GM23338 (cell line): ENCODE measurements at regions not wholly inside any gene's neighbourhood (a gene's known extent, or its start where the extent isn't known, plus 50 kb on each side); places are given as distances from the start of the nearest gene placed in this dataset.

Experiments
- ATAC-seq: fragments of 200-7000 bp; cut with Tn5 transposase; 3 replicates; pipeline ENCODE4 v1.9.1; 2020
- DNase-seq: peaks from one replicate; pipeline ENCODE4 v3.0.0-alpha.2; 2015; ENCODE audit warnings: low spot score
- H2AFZ ChIP-seq: fragments of 200-600 bp; sonication (generic); 2 replicates; pipeline ENCODE4 v1.8.0; 2016; ENCODE audit warnings: antibody characterized with exemption, mild to moderate bottlenecking, moderate library complexity
- H3F3A ChIP-seq: fragments of 200-600 bp; sonication (generic); replicated peaks from 2 replicates; pipeline ENCODE4 v1.8.0; 2017; ENCODE audit warnings: antibody characterized with exemption, mixed run types, low read depth
- H3K27ac ChIP-seq: fragments of 200-600 bp; sonication (generic); 2 replicates; pipeline ENCODE4 v1.6.1; 2016; ENCODE audit warnings: low read depth
- H3K27me3 ChIP-seq: fragments of 200-600 bp; sonication (generic); 2 replicates; pipeline ENCODE4 v1.8.0; 2016; ENCODE audit warnings: mild to moderate bottlenecking, mixed run types, moderate library complexity; ENCODE audit not compliant: insufficient read depth
- H3K36me3 ChIP-seq: fragments of 200-600 bp; sonication (generic); 2 replicates; pipeline ENCODE4 v1.8.0; 2016; ENCODE audit warnings: mild to moderate bottlenecking; ENCODE audit not compliant: insufficient read depth
- H3K4me1 ChIP-seq: fragments of 200-600 bp; sonication (generic); 2 replicates; pipeline ENCODE4 v1.8.0; 2016; ENCODE audit warnings: mild to moderate bottlenecking, moderate library complexity; ENCODE audit not compliant: insufficient read depth
- H3K4me2 ChIP-seq: fragments of 200-600 bp; sonication (generic); 2 replicates; pipeline ENCODE4 v1.7.1; 2017; ENCODE audit warnings: mixed run types
- H3K4me3 ChIP-seq: fragments of 200-600 bp; sonication (generic); 2 replicates; pipeline ENCODE4 v1.6.1; 2016; ENCODE audit warnings: mixed run types
- H3K79me2 ChIP-seq: fragments of 200-600 bp; sonication (generic); replicated peaks from 2 replicates; pipeline ENCODE4 v1.8.0; 2017; ENCODE audit warnings: mild to moderate bottlenecking; ENCODE audit not compliant: insufficient read depth
- H3K9me2 ChIP-seq: fragments of 200-600 bp; sonication (generic); 2 replicates; pipeline ENCODE4 v1.8.0; 2017; ENCODE audit not compliant: insufficient read depth
- H4K20me1 ChIP-seq: fragments of 200-600 bp; sonication (generic); replicated peaks from 2 replicates; pipeline ENCODE4 v1.8.0; 2017; ENCODE audit warnings: mild to moderate bottlenecking; ENCODE audit not compliant: insufficient read depth
- H3K27ac Mint-ChIP-seq: 2 replicates; pipeline ENCODE4 v1.8.0; 2020; ENCODE audit warnings: inconsistent platforms, mild to moderate bottlenecking, moderate library complexity, mixed read lengths
- H3K27me3 Mint-ChIP-seq: 3 replicates; pipeline ENCODE4 v1.8.0; 2022; ENCODE audit warnings: low read depth, mild to moderate bottlenecking, moderate library complexity, mixed read lengths, inconsistent platforms; ENCODE audit not compliant: insufficient read depth, poor library complexity
- H3K36me3 Mint-ChIP-seq: 3 replicates; pipeline ENCODE4 v1.8.0; 2021; ENCODE audit warnings: low read depth, mild to moderate bottlenecking, inconsistent platforms, moderate library complexity, mixed read lengths
- H3K4me1 Mint-ChIP-seq: 3 replicates; pipeline ENCODE4 v1.8.0; 2020; ENCODE audit warnings: mild to moderate bottlenecking, inconsistent platforms, mixed read lengths
- H3K4me3 Mint-ChIP-seq: 3 replicates; pipeline ENCODE4 v1.8.0; 2021; ENCODE audit warnings: moderate library complexity, mild to moderate bottlenecking, inconsistent platforms, mixed read lengths
- H3K9me3 Mint-ChIP-seq: 3 replicates; pipeline ENCODE4 v1.8.0; 2020; ENCODE audit warnings: moderate library complexity, mild to moderate bottlenecking, inconsistent platforms, mixed read lengths
- STAT1 ChIP-seq: IDR thresholded peaks from one replicate; pipeline ENCODE4 v1.6.1; 2016; ENCODE audit warnings: antibody characterized with exemption; ENCODE audit not compliant: unreplicated experiment
- TF ChIP-seq, protein P1 (sequence below): IDR thresholded peaks from 2 replicates; pipeline ENCODE4 v1.6.1; 2016; ENCODE audit warnings: antibody characterized with exemption
- TF ChIP-seq, protein P2 (sequence below), 2 experiments: fragments of 200-600 bp in 1 of 2; sonication (generic) in 1 of 2; conservative IDR thresholded peaks; 2 replicates each; pipeline versions ENCODE4 v1.5.1 to v1.6.1; 2016 to 2017; ENCODE audit warnings: antibody characterized with exemption in 2 of 2, low read depth in 2 of 2, mild to moderate bottlenecking in 2 of 2, moderate library complexity in 1 of 2
- TF ChIP-seq, protein P3 (sequence below): fragments of 250-450 bp; sonication (Bioruptor Pico); IDR thresholded peaks from 2 replicates; pipeline ENCODE4 v1.5.0; 2020; ENCODE audit warnings: mild to moderate bottlenecking, moderate library complexity

GRCh38 chr2:16452123-16452522 is 213.5 kb downstream of the CYRIA start:
- no peaks in the 10 kb centered on the region for H4K20me1 ChIP-seq
- no peaks in the 10 kb centered on the region for H3K27me3 ChIP-seq
- H3K4me3 Mint-ChIP-seq, result no peak overlapping the region
- TF ChIP-seq STAT1, result no peak
- TF ChIP-seq, protein P1, sequence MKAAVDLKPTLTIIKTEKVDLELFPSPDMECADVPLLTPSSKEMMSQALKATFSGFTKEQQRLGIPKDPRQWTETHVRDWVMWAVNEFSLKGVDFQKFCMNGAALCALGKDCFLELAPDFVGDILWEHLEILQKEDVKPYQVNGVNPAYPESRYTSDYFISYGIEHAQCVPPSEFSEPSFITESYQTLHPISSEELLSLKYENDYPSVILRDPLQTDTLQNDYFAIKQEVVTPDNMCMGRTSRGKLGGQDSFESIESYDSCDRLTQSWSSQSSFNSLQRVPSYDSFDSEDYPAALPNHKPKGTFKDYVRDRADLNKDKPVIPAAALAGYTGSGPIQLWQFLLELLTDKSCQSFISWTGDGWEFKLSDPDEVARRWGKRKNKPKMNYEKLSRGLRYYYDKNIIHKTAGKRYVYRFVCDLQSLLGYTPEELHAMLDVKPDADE, result no peak
- TF ChIP-seq, protein P2, sequence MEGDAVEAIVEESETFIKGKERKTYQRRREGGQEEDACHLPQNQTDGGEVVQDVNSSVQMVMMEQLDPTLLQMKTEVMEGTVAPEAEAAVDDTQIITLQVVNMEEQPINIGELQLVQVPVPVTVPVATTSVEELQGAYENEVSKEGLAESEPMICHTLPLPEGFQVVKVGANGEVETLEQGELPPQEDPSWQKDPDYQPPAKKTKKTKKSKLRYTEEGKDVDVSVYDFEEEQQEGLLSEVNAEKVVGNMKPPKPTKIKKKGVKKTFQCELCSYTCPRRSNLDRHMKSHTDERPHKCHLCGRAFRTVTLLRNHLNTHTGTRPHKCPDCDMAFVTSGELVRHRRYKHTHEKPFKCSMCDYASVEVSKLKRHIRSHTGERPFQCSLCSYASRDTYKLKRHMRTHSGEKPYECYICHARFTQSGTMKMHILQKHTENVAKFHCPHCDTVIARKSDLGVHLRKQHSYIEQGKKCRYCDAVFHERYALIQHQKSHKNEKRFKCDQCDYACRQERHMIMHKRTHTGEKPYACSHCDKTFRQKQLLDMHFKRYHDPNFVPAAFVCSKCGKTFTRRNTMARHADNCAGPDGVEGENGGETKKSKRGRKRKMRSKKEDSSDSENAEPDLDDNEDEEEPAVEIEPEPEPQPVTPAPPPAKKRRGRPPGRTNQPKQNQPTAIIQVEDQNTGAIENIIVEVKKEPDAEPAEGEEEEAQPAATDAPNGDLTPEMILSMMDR (conservative IDR thresholded peaks at IDR 0.05; ENCODE audit: low read depth in 2 of 2), result no peak
- TF ChIP-seq, protein P3, sequence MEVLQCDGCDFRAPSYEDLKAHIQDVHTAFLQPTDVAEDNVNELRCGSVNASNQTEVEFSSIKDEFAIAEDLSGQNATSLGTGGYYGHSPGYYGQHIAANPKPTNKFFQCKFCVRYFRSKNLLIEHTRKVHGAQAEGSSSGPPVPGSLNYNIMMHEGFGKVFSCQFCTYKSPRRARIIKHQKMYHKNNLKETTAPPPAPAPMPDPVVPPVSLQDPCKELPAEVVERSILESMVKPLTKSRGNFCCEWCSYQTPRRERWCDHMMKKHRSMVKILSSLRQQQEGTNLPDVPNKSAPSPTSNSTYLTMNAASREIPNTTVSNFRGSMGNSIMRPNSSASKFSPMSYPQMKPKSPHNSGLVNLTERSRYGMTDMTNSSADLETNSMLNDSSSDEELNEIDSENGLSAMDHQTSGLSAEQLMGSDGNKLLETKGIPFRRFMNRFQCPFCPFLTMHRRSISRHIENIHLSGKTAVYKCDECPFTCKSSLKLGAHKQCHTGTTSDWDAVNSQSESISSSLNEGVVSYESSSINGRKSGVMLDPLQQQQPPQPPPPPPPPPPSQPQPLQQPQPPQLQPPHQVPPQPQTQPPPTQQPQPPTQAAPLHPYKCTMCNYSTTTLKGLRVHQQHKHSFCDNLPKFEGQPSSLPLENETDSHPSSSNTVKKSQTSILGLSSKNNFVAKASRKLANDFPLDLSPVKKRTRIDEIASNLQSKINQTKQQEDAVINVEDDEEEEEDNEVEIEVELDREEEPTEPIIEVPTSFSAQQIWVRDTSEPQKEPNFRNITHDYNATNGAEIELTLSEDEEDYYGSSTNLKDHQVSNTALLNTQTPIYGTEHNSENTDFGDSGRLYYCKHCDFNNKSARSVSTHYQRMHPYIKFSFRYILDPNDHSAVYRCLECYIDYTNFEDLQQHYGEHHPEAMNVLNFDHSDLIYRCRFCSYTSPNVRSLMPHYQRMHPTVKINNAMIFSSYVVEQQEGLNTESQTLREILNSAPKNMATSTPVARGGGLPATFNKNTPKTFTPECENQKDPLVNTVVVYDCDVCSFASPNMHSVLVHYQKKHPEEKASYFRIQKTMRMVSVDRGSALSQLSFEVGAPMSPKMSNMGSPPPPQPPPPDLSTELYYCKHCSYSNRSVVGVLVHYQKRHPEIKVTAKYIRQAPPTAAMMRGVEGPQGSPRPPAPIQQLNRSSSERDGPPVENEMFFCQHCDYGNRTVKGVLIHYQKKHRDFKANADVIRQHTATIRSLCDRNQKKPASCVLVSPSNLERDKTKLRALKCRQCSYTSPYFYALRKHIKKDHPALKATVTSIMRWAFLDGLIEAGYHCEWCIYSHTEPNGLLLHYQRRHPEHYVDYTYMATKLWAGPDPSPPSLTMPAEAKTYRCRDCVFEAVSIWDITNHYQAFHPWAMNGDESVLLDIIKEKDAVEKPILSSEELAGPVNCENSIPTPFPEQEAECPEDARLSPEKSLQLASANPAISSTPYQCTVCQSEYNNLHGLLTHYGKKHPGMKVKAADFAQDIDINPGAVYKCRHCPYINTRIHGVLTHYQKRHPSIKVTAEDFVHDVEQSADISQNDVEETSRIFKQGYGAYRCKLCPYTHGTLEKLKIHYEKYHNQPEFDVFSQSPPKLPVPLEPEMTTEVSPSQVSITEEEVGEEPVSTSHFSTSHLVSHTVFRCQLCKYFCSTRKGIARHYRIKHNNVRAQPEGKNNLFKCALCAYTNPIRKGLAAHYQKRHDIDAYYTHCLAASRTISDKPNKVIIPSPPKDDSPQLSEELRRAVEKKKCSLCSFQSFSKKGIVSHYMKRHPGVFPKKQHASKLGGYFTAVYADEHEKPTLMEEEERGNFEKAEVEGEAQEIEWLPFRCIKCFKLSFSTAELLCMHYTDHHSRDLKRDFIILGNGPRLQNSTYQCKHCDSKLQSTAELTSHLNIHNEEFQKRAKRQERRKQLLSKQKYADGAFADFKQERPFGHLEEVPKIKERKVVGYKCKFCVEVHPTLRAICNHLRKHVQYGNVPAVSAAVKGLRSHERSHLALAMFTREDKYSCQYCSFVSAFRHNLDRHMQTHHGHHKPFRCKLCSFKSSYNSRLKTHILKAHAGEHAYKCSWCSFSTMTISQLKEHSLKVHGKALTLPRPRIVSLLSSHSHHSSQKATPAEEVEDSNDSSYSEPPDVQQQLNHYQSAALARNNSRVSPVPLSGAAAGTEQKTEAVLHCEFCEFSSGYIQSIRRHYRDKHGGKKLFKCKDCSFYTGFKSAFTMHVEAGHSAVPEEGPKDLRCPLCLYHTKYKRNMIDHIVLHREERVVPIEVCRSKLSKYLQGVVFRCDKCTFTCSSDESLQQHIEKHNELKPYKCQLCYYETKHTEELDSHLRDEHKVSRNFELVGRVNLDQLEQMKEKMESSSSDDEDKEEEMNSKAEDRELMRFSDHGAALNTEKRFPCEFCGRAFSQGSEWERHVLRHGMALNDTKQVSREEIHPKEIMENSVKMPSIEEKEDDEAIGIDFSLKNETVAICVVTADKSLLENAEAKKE (CRISPR knock-in tag), result no peak
- no peak for ATAC-seq
- H3K4me1 ChIP-seq, result no peaks in the 10 kb centered on the region
- no peak overlapping the region for H3K27ac ChIP-seq
- no peaks in the 10 kb centered on the region for H3K9me2 ChIP-seq
- H2AFZ ChIP-seq, result no peak overlapping the region
- no peaks in the 10 kb centered on the region for H3K79me2 ChIP-seq
- H3K9me3 Mint-ChIP-seq, result no peaks in the 10 kb centered on the region
- no peak overlapping the region for H3K4me3 ChIP-seq
- H3K36me3 Mint-ChIP-seq, result no peaks in the 10 kb centered on the region
- peaks cover 4% of the 10 kb centered on the region; the same call in 1 of the 3 replicates for H3K4me1 Mint-ChIP-seq
- no peak for DNase-seq
- no peaks in the 10 kb centered on the region for H3K36me3 ChIP-seq
- H3K27ac Mint-ChIP-seq, result no peak overlapping the region
- no peaks in the 10 kb centered on the region for H3F3A ChIP-seq
- no peaks in the 10 kb centered on the region for H3K27me3 Mint-ChIP-seq
- H3K4me2 ChIP-seq, result no peak overlapping the region
